ENCODE measurements at regions not wholly inside any gene's neighbourhood (a gene's known extent, or its start where the extent isn't known, plus 50 kb on each side); places are given as distances from the start of the nearest gene placed in this dataset.

DNA sequence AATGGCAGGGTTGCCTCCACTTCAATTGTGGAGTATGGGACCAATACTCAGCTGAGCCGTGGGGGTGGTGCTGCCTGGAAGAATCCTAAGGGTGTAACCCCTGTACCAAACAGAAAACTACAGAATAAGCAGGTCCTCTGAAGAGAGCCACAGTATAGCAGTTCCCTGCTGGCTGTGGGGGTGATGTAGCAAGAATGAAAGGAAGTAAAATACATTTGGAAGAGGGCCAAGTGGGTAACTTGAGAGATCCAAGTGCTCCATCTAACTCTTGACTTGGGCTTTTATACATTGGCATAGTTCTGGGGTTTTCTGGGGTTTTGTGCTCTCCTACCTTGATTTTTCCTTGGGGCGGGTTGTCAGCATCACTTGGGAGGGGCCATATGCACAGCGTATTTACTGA lies 341.4 kb downstream of the OTOL1 start:
- TF ChIP-seq, protein P1, sequence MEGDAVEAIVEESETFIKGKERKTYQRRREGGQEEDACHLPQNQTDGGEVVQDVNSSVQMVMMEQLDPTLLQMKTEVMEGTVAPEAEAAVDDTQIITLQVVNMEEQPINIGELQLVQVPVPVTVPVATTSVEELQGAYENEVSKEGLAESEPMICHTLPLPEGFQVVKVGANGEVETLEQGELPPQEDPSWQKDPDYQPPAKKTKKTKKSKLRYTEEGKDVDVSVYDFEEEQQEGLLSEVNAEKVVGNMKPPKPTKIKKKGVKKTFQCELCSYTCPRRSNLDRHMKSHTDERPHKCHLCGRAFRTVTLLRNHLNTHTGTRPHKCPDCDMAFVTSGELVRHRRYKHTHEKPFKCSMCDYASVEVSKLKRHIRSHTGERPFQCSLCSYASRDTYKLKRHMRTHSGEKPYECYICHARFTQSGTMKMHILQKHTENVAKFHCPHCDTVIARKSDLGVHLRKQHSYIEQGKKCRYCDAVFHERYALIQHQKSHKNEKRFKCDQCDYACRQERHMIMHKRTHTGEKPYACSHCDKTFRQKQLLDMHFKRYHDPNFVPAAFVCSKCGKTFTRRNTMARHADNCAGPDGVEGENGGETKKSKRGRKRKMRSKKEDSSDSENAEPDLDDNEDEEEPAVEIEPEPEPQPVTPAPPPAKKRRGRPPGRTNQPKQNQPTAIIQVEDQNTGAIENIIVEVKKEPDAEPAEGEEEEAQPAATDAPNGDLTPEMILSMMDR (IDR thresholded peaks at IDR 0.05): no peak
- no peak for TF ChIP-seq EZH2 (IDR thresholded peaks at IDR 0.05)
